ENCODE measurements at regions not wholly inside any gene's neighbourhood (a gene's known extent, or its start where the extent isn't known, plus 50 kb on each side); places are given as distances from the start of the nearest gene placed in this dataset.
"Not testable (repeated sequence)": the region's sequence is repeated elsewhere in the genome, so short reads cannot be mapped to it uniquely, and the experiment has no call there.

DNA sequence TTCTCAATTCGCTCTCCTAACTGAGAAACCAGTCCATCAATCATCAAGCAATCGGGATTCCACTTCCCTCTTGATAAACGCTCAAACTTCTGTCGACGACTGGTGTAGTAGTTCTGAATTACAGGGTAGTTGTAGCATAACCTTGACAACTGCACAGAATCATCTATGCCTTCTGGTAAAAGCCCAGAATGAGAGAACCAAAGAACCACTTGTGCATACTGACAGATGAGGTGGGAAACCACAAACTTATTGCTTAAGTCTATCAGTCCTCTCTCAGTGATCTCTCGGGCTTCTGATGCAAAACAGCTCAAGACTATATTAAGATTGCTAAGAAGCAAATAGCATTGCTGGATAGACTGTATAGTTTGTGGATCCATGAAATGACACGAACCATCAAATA, 89.4 kb downstream of the TBR1 start:
- 81% methylated on average over 7 of the region's 7 CpGs for WGBS, 2 donors
- H3K9me3 ChIP-seq (ENCODE audit: control insufficient read depth, low read length); H3K27ac ChIP-seq (ENCODE audit: low read depth in 1 of 2, low read length in 2 of 2); H3K27me3 ChIP-seq (ENCODE audit: control insufficient read depth in 1 of 2, insufficient read depth in 2 of 2, low read length in 1 of 2); H3K4me1 ChIP-seq (ENCODE audit: control insufficient read depth in 1 of 2, insufficient read depth in 2 of 2, low read length in 2 of 2); DNase-seq; ATAC-seq (ENCODE audit: low FRiP score); H3K4me3 ChIP-seq (ENCODE audit: low read length in 2 of 2); H3K36me3 ChIP-seq (ENCODE audit: control insufficient read depth in 1 of 2, insufficient read depth in 2 of 2, low read length in 1 of 2); intact Hi-C loops (cut with DNase I): not testable (repeated sequence)

DNA sequence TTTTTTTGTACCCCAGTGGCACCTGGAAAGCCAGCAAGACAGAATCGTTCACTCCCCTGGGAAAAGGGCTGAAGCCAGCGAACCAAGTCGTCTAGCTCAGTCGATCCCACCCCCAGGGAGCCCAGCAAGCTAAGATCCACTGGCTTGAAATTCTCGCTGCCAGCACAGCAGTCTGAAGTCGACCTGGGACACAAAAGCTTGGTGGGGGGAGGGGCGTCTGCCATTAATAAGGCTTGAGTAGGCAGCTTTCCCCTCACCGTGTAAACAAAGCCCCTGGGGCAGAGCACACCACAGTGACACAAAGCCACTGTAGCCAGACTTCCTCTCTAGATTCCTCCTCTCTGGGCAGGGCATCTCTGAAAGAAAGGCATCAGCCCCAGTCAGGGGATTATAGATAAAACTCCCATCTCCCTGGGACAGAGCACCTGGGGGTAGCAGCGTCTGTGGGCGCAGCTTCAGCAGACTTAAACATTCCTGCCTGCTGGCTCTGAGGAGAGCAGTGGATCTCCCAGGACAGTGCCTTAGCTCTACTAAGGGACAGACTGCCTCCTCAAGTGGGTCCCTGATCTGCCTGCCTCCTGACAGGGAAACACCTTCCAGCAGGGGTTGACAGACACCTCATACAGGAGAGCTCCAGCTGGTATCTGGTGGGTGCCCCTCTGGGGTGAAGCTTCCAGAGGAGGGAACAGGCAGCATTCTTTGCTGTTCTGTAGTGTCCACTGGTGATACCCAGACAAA, 97.4 kb downstream of the TBR1 start:
- H3K27ac ChIP-seq (ENCODE audit: low read depth in 1 of 2, low read length in 2 of 2); DNase-seq; H3K4me3 ChIP-seq (ENCODE audit: low read length in 2 of 2); intact Hi-C loops (cut with DNase I); H3K27me3 ChIP-seq (ENCODE audit: control insufficient read depth in 1 of 2, insufficient read depth in 2 of 2, low read length in 1 of 2); ATAC-seq (ENCODE audit: low FRiP score); H3K9me3 ChIP-seq (ENCODE audit: control insufficient read depth, low read length); H3K36me3 ChIP-seq (ENCODE audit: control insufficient read depth in 1 of 2, insufficient read depth in 2 of 2, low read length in 1 of 2); H3K4me1 ChIP-seq (ENCODE audit: control insufficient read depth in 1 of 2, insufficient read depth in 2 of 2, low read length in 2 of 2): not testable (repeated sequence)
- WGBS, 2 donors = 56 to 74% methylated on average over 9 to 10 of the region's 10 CpGs

DNA sequence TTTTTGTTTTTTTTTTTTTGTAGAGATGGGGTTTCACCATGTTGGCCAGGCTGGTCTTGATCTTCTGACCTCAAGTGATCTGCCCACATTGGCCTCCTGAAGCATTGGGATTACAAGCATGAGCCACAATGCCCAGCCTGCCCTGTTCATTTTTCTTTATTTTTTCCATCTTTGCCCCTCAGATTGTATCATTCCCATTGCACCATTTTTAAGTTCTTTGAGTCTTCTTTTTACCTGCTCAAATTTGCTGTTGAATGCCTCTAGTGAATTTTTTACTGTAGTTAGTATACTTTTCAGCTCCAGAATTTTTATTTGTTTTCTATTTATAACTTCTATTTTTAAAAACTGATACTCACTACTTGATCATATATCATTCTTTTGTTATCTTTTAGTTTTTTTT, 101.4 kb upstream of the SLC4A10 start:
- Histone ChIP-seq H3K27me3 (ENCODE audit: control insufficient read depth in 1 of 2, insufficient read depth in 2 of 2, low read length in 1 of 2) (no peaks in the 10 kb centered on the region), H3K4me1 (ENCODE audit: control insufficient read depth in 1 of 2, insufficient read depth in 2 of 2, low read length in 2 of 2) (no peaks in the 10 kb centered on the region), H3K36me3 (ENCODE audit: control insufficient read depth in 1 of 2, insufficient read depth in 2 of 2, low read length in 1 of 2) (no peaks in the 10 kb centered on the region), H3K27ac (ENCODE audit: low read depth in 1 of 2, low read length in 2 of 2) (no peak overlapping the region), H3K9me3 (ENCODE audit: control insufficient read depth, low read length) (peaks cover 2% of the 10 kb centered on the region), H3K4me3 (ENCODE audit: low read length in 2 of 2) (no peak overlapping the region)
- ATAC-seq (ENCODE audit: low FRiP score) (no peak), DNase-seq (no peak)
- intact Hi-C loops (cut with DNase I) = no loop called here

DNA sequence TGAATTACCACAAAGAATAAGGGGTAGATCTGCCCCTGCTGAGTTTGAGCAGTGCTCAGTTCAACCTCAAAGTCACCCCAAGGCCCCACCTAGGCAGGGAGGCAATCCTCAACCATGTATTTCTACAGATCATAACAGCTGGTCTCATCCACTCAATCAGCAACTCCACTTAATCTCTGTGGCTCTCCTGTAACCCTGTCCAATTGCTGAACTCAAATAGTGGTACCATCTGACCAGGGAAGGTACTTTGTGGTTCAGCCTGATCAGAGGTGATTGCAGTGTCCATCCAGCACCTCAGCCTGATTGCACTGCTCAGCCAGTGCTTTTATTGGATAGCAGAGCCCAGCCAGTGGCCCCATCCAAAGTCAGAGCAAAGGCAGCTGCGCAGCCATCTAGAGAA, 91.0 kb upstream of the SLC4A10 start:
- 88 to 100% methylated on average over 1 of the region's 1 CpG for WGBS, 2 donors
- intact Hi-C loops (cut with DNase I) = no loop called here
- no peak for ATAC-seq (ENCODE audit: low FRiP score)
- H3K36me3 ChIP-seq (ENCODE audit: control insufficient read depth in 1 of 2, insufficient read depth in 2 of 2, low read length in 1 of 2) = no peaks in the 10 kb centered on the region
- H3K27ac ChIP-seq (ENCODE audit: low read depth in 1 of 2, low read length in 2 of 2) = no peak overlapping the region
- peaks cover 2% of the 10 kb centered on the region for H3K9me3 ChIP-seq (ENCODE audit: control insufficient read depth, low read length)
- no peak overlapping the region for H3K4me3 ChIP-seq (ENCODE audit: low read length in 2 of 2)
- DNase-seq = no peak
- no peaks in the 10 kb centered on the region for H3K4me1 ChIP-seq (ENCODE audit: control insufficient read depth in 1 of 2, insufficient read depth in 2 of 2, low read length in 2 of 2)
- H3K27me3 ChIP-seq (ENCODE audit: control insufficient read depth in 1 of 2, insufficient read depth in 2 of 2, low read length in 1 of 2) = no peaks in the 10 kb centered on the region

DNA sequence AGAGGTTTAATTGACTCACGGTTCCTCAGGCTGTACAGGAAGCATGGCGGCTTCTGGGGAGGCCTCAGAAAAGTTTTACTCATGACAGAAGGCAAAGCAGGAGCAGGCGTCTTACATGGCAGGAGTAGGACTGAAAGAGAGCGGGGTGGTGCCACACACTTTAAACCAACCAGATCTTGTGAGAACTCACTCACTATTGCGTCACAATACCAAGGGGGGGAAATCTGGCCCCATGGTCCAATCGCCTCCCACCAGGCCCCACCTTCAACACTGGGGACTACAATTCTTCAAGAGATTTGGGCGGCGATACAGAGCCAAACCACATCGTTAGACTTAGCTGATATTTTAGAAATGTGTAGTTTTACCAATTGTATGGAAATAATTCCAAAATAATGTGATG, 77.6 kb upstream of the SLC4A10 start:
- ATAC-seq (ENCODE audit: low FRiP score) (no peak), DNase-seq (no peak)
- H3K4me3 ChIP-seq (ENCODE audit: low read length in 2 of 2) = no peak overlapping the region
- H3K27ac ChIP-seq (ENCODE audit: low read depth in 1 of 2, low read length in 2 of 2) = no peak overlapping the region
- intact Hi-C loops (cut with DNase I) = no loop called here
- 89 to 90% methylated on average over 9 of the region's 9 CpGs for WGBS, 2 donors
- H3K27me3 ChIP-seq (ENCODE audit: control insufficient read depth in 1 of 2, insufficient read depth in 2 of 2, low read length in 1 of 2) = no peaks in the 10 kb centered on the region
- no peaks in the 10 kb centered on the region for H3K36me3 ChIP-seq (ENCODE audit: control insufficient read depth in 1 of 2, insufficient read depth in 2 of 2, low read length in 1 of 2)
- H3K9me3 ChIP-seq (ENCODE audit: control insufficient read depth, low read length) = no peaks in the 10 kb centered on the region
- H3K4me1 ChIP-seq (ENCODE audit: control insufficient read depth in 1 of 2, insufficient read depth in 2 of 2, low read length in 2 of 2) = no peaks in the 10 kb centered on the region

DNA sequence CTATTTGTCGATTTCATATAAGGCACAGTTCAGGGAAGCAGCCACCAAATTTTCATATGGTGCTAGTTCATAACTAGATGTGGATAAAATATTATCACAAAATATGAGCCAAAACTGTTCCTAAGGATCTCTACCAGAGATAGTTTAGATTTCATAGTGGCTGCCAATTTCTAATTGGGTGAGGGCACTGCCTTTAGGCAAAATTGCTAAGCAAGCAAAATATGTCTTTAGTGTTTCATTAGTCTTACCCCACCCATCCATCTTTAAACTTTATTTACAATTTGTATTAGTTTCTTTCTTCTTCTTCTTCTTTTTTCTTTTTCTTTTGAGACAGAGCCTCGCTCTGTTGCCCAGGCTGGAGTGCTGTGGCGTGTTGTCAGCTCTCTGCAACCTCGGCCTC, 77.1 kb upstream of the SLC4A10 start:
- Histone ChIP-seq H3K4me3 (ENCODE audit: low read length in 2 of 2) (no peak overlapping the region), H3K27me3 (ENCODE audit: control insufficient read depth in 1 of 2, insufficient read depth in 2 of 2, low read length in 1 of 2) (no peaks in the 10 kb centered on the region), H3K27ac (ENCODE audit: low read depth in 1 of 2, low read length in 2 of 2) (no peak overlapping the region), H3K36me3 (ENCODE audit: control insufficient read depth in 1 of 2, insufficient read depth in 2 of 2, low read length in 1 of 2) (no peaks in the 10 kb centered on the region), H3K4me1 (ENCODE audit: control insufficient read depth in 1 of 2, insufficient read depth in 2 of 2, low read length in 2 of 2) (no peaks in the 10 kb centered on the region), H3K9me3 (ENCODE audit: control insufficient read depth, low read length) (no peaks in the 10 kb centered on the region)
- DNase-seq (no peak), ATAC-seq (ENCODE audit: low FRiP score) (no peak)
- 81 to 87% methylated on average over 4 of the region's 4 CpGs for WGBS, 2 donors
- intact Hi-C loops (cut with DNase I) = no loop called here

DNA sequence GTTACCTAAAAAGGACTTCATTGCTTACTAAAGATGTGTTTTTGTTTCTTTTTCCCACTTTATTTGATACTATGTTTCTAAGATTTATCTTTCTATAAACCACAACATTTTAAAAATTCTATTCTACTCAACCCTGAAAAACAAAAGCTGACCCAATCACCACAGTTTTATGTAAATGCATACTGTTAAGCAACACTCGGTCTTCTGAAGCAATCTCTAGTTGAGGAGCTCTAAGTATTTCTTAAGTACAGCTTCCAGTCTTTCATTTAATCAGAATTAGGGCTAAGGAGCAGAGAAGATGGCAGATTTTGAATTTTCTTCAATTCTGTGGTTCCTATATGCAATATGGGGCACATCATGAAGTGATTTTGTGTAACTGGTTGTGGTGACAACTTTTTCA, 72.2 kb upstream of the SLC4A10 start:
- no peaks in the 10 kb centered on the region for H3K9me3 ChIP-seq (ENCODE audit: control insufficient read depth, low read length)
- no peaks in the 10 kb centered on the region for H3K27me3 ChIP-seq (ENCODE audit: control insufficient read depth in 1 of 2, insufficient read depth in 2 of 2, low read length in 1 of 2)
- intact Hi-C loops (cut with DNase I) = no loop called here
- no peaks in the 10 kb centered on the region for H3K36me3 ChIP-seq (ENCODE audit: control insufficient read depth in 1 of 2, insufficient read depth in 2 of 2, low read length in 1 of 2)
- 53 to 63% methylated on average over 1 of the region's 1 CpG for WGBS, 2 donors
- no peak overlapping the region for H3K27ac ChIP-seq (ENCODE audit: low read depth in 1 of 2, low read length in 2 of 2)
- H3K4me3 ChIP-seq (ENCODE audit: low read length in 2 of 2) = no peak overlapping the region
- no peak for DNase-seq
- peaks cover 0 to 2% of the 10 kb centered on the region in 2 donors for H3K4me1 ChIP-seq (ENCODE audit: control insufficient read depth in 1 of 2, insufficient read depth in 2 of 2, low read length in 2 of 2)
- ATAC-seq (ENCODE audit: low FRiP score) = no peak

DNA sequence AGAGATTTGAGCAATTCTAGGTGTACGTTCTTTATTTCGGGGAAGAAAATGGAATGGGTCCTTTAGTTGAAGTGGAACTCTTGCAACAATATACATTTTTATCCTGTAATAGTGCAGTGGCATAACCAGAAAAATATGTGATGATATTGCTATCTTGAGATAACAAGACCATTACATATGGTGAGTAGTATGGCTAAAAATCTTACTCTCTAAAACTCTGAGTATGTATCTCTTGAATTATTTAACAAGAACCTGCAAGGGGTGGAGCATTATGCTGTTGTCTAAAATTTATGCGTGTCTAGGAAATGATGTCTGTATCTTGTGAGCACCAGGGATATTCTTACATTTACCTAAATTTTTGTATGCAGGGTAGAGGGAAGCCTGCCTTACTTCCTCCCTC, 68.4 kb upstream of the SLC4A10 start:
- no peak for DNase-seq
- peaks cover 0 to 2% of the 10 kb centered on the region in 2 donors for H3K4me1 ChIP-seq (ENCODE audit: control insufficient read depth in 1 of 2, insufficient read depth in 2 of 2, low read length in 2 of 2)
- no peak for ATAC-seq (ENCODE audit: low FRiP score)
- intact Hi-C loops (cut with DNase I) = no loop called here
- H3K27me3 ChIP-seq (ENCODE audit: control insufficient read depth in 1 of 2, insufficient read depth in 2 of 2, low read length in 1 of 2) = no peaks in the 10 kb centered on the region
- no peaks in the 10 kb centered on the region for H3K9me3 ChIP-seq (ENCODE audit: control insufficient read depth, low read length)
- no peak overlapping the region for H3K27ac ChIP-seq (ENCODE audit: low read depth in 1 of 2, low read length in 2 of 2)
- no peaks in the 10 kb centered on the region for H3K36me3 ChIP-seq (ENCODE audit: control insufficient read depth in 1 of 2, insufficient read depth in 2 of 2, low read length in 1 of 2)
- 76 to 86% methylated on average over 3 of the region's 3 CpGs for WGBS, 2 donors
- no peak overlapping the region for H3K4me3 ChIP-seq (ENCODE audit: low read length in 2 of 2)

DNA sequence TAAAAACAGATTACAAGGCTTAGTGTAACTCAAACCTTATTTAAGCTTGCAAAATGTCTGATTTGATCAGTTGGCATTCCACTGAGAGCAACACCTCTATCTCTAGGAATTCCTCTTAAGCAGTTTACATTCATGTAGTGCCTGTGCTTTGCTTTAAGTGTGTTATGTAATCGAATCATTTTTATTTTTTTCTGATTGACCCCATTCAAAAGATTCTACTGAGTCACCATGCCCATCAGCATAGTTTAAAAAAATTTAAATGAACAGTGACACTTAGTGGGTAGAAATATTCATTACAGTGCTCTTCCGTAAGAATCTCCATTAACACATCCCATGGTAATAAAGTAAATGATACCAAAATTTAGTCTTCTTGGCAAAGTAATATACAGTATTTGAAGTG, 67.8 kb upstream of the SLC4A10 start:
- no peak for DNase-seq
- no peak for ATAC-seq (ENCODE audit: low FRiP score)
- Histone ChIP-seq H3K36me3 (ENCODE audit: control insufficient read depth in 1 of 2, insufficient read depth in 2 of 2, low read length in 1 of 2) (no peaks in the 10 kb centered on the region), H3K27me3 (ENCODE audit: control insufficient read depth in 1 of 2, insufficient read depth in 2 of 2, low read length in 1 of 2) (peaks cover 0 to 2% of the 10 kb centered on the region in 2 donors), H3K27ac (ENCODE audit: low read depth in 1 of 2, low read length in 2 of 2) (no peak overlapping the region), H3K4me3 (ENCODE audit: low read length in 2 of 2) (no peak overlapping the region), H3K9me3 (ENCODE audit: control insufficient read depth, low read length) (peaks cover 2% of the 10 kb centered on the region), H3K4me1 (ENCODE audit: control insufficient read depth in 1 of 2, insufficient read depth in 2 of 2, low read length in 2 of 2) (peaks cover 0 to 2% of the 10 kb centered on the region in 2 donors)
- WGBS, 2 donors = 61 to 69% methylated on average over 2 of the region's 2 CpGs
- intact Hi-C loops (cut with DNase I) = no loop called here
